ENCODE measurements at regions not wholly inside any gene's neighbourhood (a gene's known extent, or its start where the extent isn't known, plus 50 kb on each side); places are given as distances from the start of the nearest gene placed in this dataset.

GRCh38 chr11:122345586-122345985 lies 229.6 kb upstream of the BLID start:
- peak; percentile 36 to 81 for DNase-seq

GRCh38 chr11:122344215-122344614 lies 228.2 kb upstream of the BLID start:
- DNase-seq: no peak

GRCh38 chr11:122343210-122343609 lies 227.2 kb upstream of the BLID start:
- no peak for DNase-seq

- DNase-seq: no peak
Observed at GRCh38 chr11:122342089-122342744, 226.2 kb upstream of the BLID start.

GRCh38 chr11:122341477-122341876 lies 225.5 kb upstream of the BLID start:
- peak in 1 of 2 experiments; percentile 66 for DNase-seq

GRCh38 chr11:122340607-122341290 lies 224.7 kb upstream of the BLID start:
- DNase-seq: no peak

- no peak for DNase-seq
Observed at GRCh38 chr11:122339436-122340060, 223.5 kb upstream of the BLID start.

- DNase-seq: no peak
Observed at GRCh38 chr11:122337704-122338103, 221.7 kb upstream of the BLID start.

GRCh38 chr11:122337241-122337640 lies 221.2 kb upstream of the BLID start:
- no peak for DNase-seq

- no peak for DNase-seq
Observed at GRCh38 chr11:122336706-122337105, 220.7 kb upstream of the BLID start.

GRCh38 chr11:122334546-122335339 lies 218.7 kb upstream of the BLID start:
- DNase-seq: no peak

- DNase-seq: no peak
Observed at GRCh38 chr11:122333467-122333866, 217.5 kb upstream of the BLID start.

GRCh38 chr11:122331079-122331478 lies 215.1 kb upstream of the BLID start:
- no peak for DNase-seq

GRCh38 chr11:122330279-122330965 lies 214.4 kb upstream of the BLID start:
- DNase-seq: peak; percentile 27 to 77

GRCh38 chr11:122327528-122327927 lies 211.5 kb upstream of the BLID start:
- DNase-seq: no peak

- DNase-seq: no peak
Observed at GRCh38 chr11:122323754-122324421, 207.9 kb upstream of the BLID start.

- DNase-seq: no peak
Observed at GRCh38 chr11:122322329-122322728, 206.3 kb upstream of the BLID start.

GRCh38 chr11:122320671-122321070 lies 204.7 kb upstream of the BLID start:
- DNase-seq: no peak

GRCh38 chr11:122319691-122320620 lies 203.9 kb upstream of the BLID start:
- no peak for DNase-seq

GRCh38 chr11:122319085-122319484 lies 203.1 kb upstream of the BLID start:
- no peak for DNase-seq

- peak in 1 of 2 experiments; percentile 32 for DNase-seq
Observed at GRCh38 chr11:122317305-122317704, 201.3 kb upstream of the BLID start.
